Small intestine (tissue), 7 donors: ENCODE measurements at regions not wholly inside any gene's neighbourhood (a gene's known extent, or its start where the extent isn't known, plus 50 kb on each side); places are given as distances from the start of the nearest gene placed in this dataset.

Source experiments
- DNase-seq, 2 donors: peaks; one replicate each; pipeline versions ENCODE4 v3.0.0 to v3.0.0-alpha.2; 2013
- FAIRE-seq: peaks from 2 replicates; lab custom pipeline; 2012; peaks lifted over from hg19 to GRCh38; lab: Jason Lieb, UNC
- H3K27ac ChIP-seq, 3 donors: one replicate each; pipeline ENCODE4 v1.5.1; 2013; ENCODE audit warnings: low read length in 2 of 3, mild to moderate bottlenecking in 2 of 3, control low read depth in 1 of 3, inconsistent platforms in 1 of 3, low read depth in 1 of 3, moderate library complexity in 1 of 3
- H3K27me3 ChIP-seq, 3 donors: one replicate each; pipeline ENCODE4 v1.6.1; 2013; ENCODE audit warnings: low read length in 3 of 3, inconsistent platforms in 1 of 3; ENCODE audit not compliant: control insufficient read depth in 3 of 3, insufficient read depth in 3 of 3
- H3K36me3 ChIP-seq, 3 donors: one replicate each; pipeline ENCODE4 v1.6.1; 2013; ENCODE audit warnings: low read length in 3 of 3, inconsistent platforms in 1 of 3, low read depth in 1 of 3, mild to moderate bottlenecking in 1 of 3, moderate library complexity in 1 of 3; ENCODE audit not compliant: control insufficient read depth in 3 of 3, insufficient read depth in 2 of 3
- H3K4me1 ChIP-seq, 3 donors: one replicate each; pipeline ENCODE4 v1.6.1; 2013; ENCODE audit warnings: low read length in 2 of 3, inconsistent platforms in 1 of 3, low read depth in 1 of 3, mild to moderate bottlenecking in 1 of 3, moderate library complexity in 1 of 3; ENCODE audit not compliant: control insufficient read depth in 3 of 3, insufficient read depth in 2 of 3
- H3K4me3 ChIP-seq, 3 donors: one replicate each; pipeline ENCODE4 v1.5.1; 2013; ENCODE audit warnings: low read length in 3 of 3, control low read depth in 1 of 3, inconsistent platforms in 1 of 3, low read depth in 1 of 3, mild to moderate bottlenecking in 1 of 3, moderate library complexity in 1 of 3
- H3K9me3 ChIP-seq, 2 donors: one replicate each; pipeline ENCODE4 v1.6.1; 2013; ENCODE audit warnings: low read depth in 1 of 2, low read length in 1 of 2; ENCODE audit not compliant: control insufficient read depth in 2 of 2, insufficient read depth in 1 of 2
- WGBS, 3 donors: extraction: QIAGEN DNeasy Blood & Tissue Kit; methylation state at CpG; one replicate each; pipeline ENCODE4 v1.1.7; 2013; 5-methylcytosine and 5-hydroxymethylcytosine counted together
- donor health status: healthy with polysubstance abuse.
- donor health status: control.
- donor health status: control.
- donor health status: Bipolar disorder and iron deficiency.
- donor health status: healthy.

GRCh38 chr9:16150501-16150900, 597.7 kb downstream of the CCDC171 start:
- H3K27me3 ChIP-seq, result peaks cover 0 to 25% (median 0%) of the 10 kb centered on the region in 3 donors
- no peaks in the 10 kb centered on the region for H3K9me3 ChIP-seq
- no peak overlapping the region for H3K4me3 ChIP-seq
- 66 to 67% (median 66%) methylated on average over 4 of the region's 4 CpGs for WGBS, 3 donors
- FAIRE-seq (no peak), DNase-seq (no peak)
- no peak overlapping the region for H3K27ac ChIP-seq
- H3K4me1 ChIP-seq, result peaks cover 0 to 9% (median 0%) of the 10 kb centered on the region in 3 donors
- H3K36me3 ChIP-seq, result no peaks in the 10 kb centered on the region

- Histone ChIP-seq H3K9me3 (no peaks in the 10 kb centered on the region), H3K36me3 (no peaks in the 10 kb centered on the region), H3K4me3 (no peak overlapping the region), H3K27me3 (peaks cover 0 to 25% (median 0%) of the 10 kb centered on the region in 3 donors), H3K27ac (no peak overlapping the region), H3K4me1 (peaks cover 0 to 9% (median 0%) of the 10 kb centered on the region in 3 donors)
- 60 to 71% (median 66%) methylated on average over 9 of the region's 9 CpGs for WGBS, 3 donors
- FAIRE-seq (no peak), DNase-seq (no peak)
Measured at GRCh38 chr9:16150938-16151650, 598.3 kb downstream of the CCDC171 start.

GRCh38 chr9:16152276-16153101, 599.6 kb downstream of the CCDC171 start:
- Histone ChIP-seq H3K4me1 (peaks cover 0 to 9% (median 0%) of the 10 kb centered on the region in 3 donors), H3K4me3 (no peak overlapping the region), H3K36me3 (no peaks in the 10 kb centered on the region), H3K9me3 (no peaks in the 10 kb centered on the region), H3K27ac (no peak overlapping the region), H3K27me3 (peaks cover 0 to 25% (median 0%) of the 10 kb centered on the region in 3 donors)
- FAIRE-seq, result no peak
- WGBS, 3 donors, result 73 to 78% (median 75%) methylated on average over 12 of the region's 12 CpGs
- no peak for DNase-seq

GRCh38 chr9:16153221-16153620, 600.4 kb downstream of the CCDC171 start:
- Histone ChIP-seq H3K4me1 (peaks cover 0 to 9% (median 0%) of the 10 kb centered on the region in 3 donors), H3K27me3 (peaks cover 0 to 25% (median 0%) of the 10 kb centered on the region in 3 donors), H3K36me3 (no peaks in the 10 kb centered on the region), H3K4me3 (no peak overlapping the region), H3K9me3 (no peaks in the 10 kb centered on the region), H3K27ac (no peak overlapping the region)
- FAIRE-seq, result no peak
- WGBS, 3 donors, result 87 to 89% (median 88%) methylated on average over 11 of the region's 11 CpGs
- DNase-seq, result no peak

GRCh38 chr9:16153741-16154140, 600.9 kb downstream of the CCDC171 start:
- H3K27ac ChIP-seq, result no peak overlapping the region
- FAIRE-seq (no peak), DNase-seq (no peak)
- WGBS, 3 donors, result 69 to 82% (median 80%) methylated on average over 2 of the region's 2 CpGs
- H3K4me3 ChIP-seq, result no peak overlapping the region
- peaks cover 0 to 9% (median 0%) of the 10 kb centered on the region in 3 donors for H3K4me1 ChIP-seq
- no peaks in the 10 kb centered on the region for H3K36me3 ChIP-seq
- H3K9me3 ChIP-seq, result no peaks in the 10 kb centered on the region
- H3K27me3 ChIP-seq, result peaks cover 0 to 25% (median 0%) of the 10 kb centered on the region in 3 donors

GRCh38 chr9:16154521-16155078, 601.8 kb downstream of the CCDC171 start:
- Histone ChIP-seq H3K27me3 (peaks cover 0 to 25% (median 0%) of the 10 kb centered on the region in 3 donors), H3K27ac (no peak overlapping the region), H3K36me3 (no peaks in the 10 kb centered on the region), H3K9me3 (no peaks in the 10 kb centered on the region), H3K4me1 (peaks cover 0 to 9% (median 0%) of the 10 kb centered on the region in 3 donors), H3K4me3 (no peak overlapping the region)
- DNase-seq, result peak; percentile 37 to 76
- 4 to 10% (median 6%) methylated on average over 28 of the region's 28 CpGs for WGBS, 3 donors
- no peak for FAIRE-seq

- no peak for FAIRE-seq
- Histone ChIP-seq H3K9me3 (no peaks in the 10 kb centered on the region), H3K27ac (no peak overlapping the region), H3K4me3 (no peak overlapping the region), H3K4me1 (peaks cover 0 to 9% (median 0%) of the 10 kb centered on the region in 3 donors), H3K36me3 (no peaks in the 10 kb centered on the region), H3K27me3 (peaks cover 0 to 25% (median 0%) of the 10 kb centered on the region in 3 donors)
- 81 to 92% (median 84%) methylated on average over 4 of the region's 4 CpGs for WGBS, 3 donors
- no peak for DNase-seq
Measured at GRCh38 chr9:16155878-16156277, 603.0 kb downstream of the CCDC171 start.

GRCh38 chr9:16157216-16157615, 604.4 kb downstream of the CCDC171 start:
- H3K36me3 ChIP-seq, result no peaks in the 10 kb centered on the region
- FAIRE-seq (no peak), DNase-seq (no peak)
- no peaks in the 10 kb centered on the region for H3K9me3 ChIP-seq
- no peak overlapping the region for H3K27ac ChIP-seq
- no peak overlapping the region for H3K4me3 ChIP-seq
- WGBS, 3 donors, result 90 to 92% (median 92%) methylated on average over 3 of the region's 3 CpGs
- H3K27me3 ChIP-seq, result peaks cover 0 to 17% (median 0%) of the 10 kb centered on the region in 3 donors
- peaks cover 0 to 9% (median 0%) of the 10 kb centered on the region in 3 donors for H3K4me1 ChIP-seq
